ENCODE measurements at regions not wholly inside any gene's neighbourhood (a gene's known extent, or its start where the extent isn't known, plus 50 kb on each side); places are given as distances from the start of the nearest gene placed in this dataset.
"Not testable (repeated sequence)": the region's sequence is repeated elsewhere in the genome, so short reads cannot be mapped to it uniquely, and the experiment has no call there.

- DNase-seq, result no peak
- H3K36me3 Mint-ChIP-seq (ENCODE audit: low read depth), result no peaks in the 10 kb centered on the region
- H3K9me3 Mint-ChIP-seq, result peaks cover 14% of the 10 kb centered on the region
- H3K27ac Mint-ChIP-seq, result no peak overlapping the region
- H3K4me3 Mint-ChIP-seq, result no peak overlapping the region
- TF ChIP-seq, protein P1, sequence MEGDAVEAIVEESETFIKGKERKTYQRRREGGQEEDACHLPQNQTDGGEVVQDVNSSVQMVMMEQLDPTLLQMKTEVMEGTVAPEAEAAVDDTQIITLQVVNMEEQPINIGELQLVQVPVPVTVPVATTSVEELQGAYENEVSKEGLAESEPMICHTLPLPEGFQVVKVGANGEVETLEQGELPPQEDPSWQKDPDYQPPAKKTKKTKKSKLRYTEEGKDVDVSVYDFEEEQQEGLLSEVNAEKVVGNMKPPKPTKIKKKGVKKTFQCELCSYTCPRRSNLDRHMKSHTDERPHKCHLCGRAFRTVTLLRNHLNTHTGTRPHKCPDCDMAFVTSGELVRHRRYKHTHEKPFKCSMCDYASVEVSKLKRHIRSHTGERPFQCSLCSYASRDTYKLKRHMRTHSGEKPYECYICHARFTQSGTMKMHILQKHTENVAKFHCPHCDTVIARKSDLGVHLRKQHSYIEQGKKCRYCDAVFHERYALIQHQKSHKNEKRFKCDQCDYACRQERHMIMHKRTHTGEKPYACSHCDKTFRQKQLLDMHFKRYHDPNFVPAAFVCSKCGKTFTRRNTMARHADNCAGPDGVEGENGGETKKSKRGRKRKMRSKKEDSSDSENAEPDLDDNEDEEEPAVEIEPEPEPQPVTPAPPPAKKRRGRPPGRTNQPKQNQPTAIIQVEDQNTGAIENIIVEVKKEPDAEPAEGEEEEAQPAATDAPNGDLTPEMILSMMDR (IDR thresholded peaks at IDR 0.05), result no peak
- H3K4me1 Mint-ChIP-seq (ENCODE audit: low read depth), result no peaks in the 10 kb centered on the region
- no peaks in the 10 kb centered on the region for H3K27me3 Mint-ChIP-seq (ENCODE audit: insufficient read depth)
These were observed 579.7 kb upstream of the ARID1B start for GRCh38 chr6:156197513-156197912.

DNA sequence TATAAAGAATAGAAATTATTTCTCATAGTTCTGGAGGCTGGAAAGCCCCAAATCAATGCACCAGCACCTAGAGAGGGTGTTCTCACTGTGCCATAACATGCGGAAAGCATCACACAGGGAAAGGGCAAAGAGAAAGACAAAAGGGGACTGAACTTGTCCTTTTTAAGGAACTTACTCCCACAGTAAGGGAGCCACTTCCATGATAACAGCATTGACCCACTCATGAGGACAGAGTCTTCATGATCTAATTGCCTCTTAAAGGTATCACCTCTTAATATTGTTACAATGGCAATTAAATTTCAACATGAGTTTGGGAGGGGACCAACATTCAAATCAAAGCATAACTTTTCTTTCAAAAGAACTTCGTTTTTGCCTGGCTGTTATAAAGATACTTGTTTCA lies 582.2 kb upstream of the ARID1B start:
- no peak for DNase-seq
- no peaks in the 10 kb centered on the region for H3K4me1 Mint-ChIP-seq (ENCODE audit: low read depth)
- peaks cover 14% of the 10 kb centered on the region for H3K9me3 Mint-ChIP-seq
- H3K27me3 Mint-ChIP-seq (ENCODE audit: insufficient read depth), result no peaks in the 10 kb centered on the region
- no peak overlapping the region for H3K27ac Mint-ChIP-seq
- H3K4me3 Mint-ChIP-seq, result no peak overlapping the region
- H3K36me3 Mint-ChIP-seq (ENCODE audit: low read depth), result no peaks in the 10 kb centered on the region
- TF ChIP-seq, protein P1 (IDR thresholded peaks at IDR 0.05), result no peak

DNA sequence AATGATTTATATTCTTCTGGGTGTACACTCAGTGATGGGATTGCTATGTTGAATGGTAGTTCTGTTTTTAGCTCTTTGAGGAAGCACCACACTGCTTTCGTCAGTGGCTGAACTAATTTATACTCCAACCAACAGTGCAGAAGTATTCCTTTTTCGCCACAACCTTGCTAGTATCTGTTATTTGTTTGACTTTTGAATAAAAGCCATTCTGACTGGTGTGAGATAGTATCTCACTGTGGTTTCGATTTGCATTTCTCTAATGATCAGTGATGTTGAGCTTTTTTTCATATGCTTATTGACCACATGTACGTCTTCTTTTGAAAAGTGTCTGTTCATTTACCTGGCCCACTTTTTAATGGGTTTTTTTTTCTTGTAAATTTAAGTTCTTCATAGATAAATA lies 583.8 kb upstream of the ARID1B start:
- Mint-ChIP-seq H3K36me3 (ENCODE audit: low read depth) (no peaks in the 10 kb centered on the region), H3K4me3 (no peak overlapping the region), H3K27ac (no peak overlapping the region), H3K9me3 (peaks cover 10% of the 10 kb centered on the region), H3K27me3 (ENCODE audit: insufficient read depth) (no peaks in the 10 kb centered on the region), H3K4me1 (ENCODE audit: low read depth) (no peaks in the 10 kb centered on the region)
- TF ChIP-seq, protein P1 (IDR thresholded peaks at IDR 0.05), result no peak
- DNase-seq, result no peak

- no peak for DNase-seq
- Mint-ChIP-seq H3K4me3 (no peak overlapping the region), H3K4me1 (ENCODE audit: low read depth) (no peaks in the 10 kb centered on the region), H3K36me3 (ENCODE audit: low read depth) (no peaks in the 10 kb centered on the region), H3K27ac (no peak overlapping the region), H3K27me3 (ENCODE audit: insufficient read depth) (no peaks in the 10 kb centered on the region), H3K9me3 (peaks cover 10% of the 10 kb centered on the region)
- TF ChIP-seq, protein P1 (IDR thresholded peaks at IDR 0.05), result no peak
These were observed 585.3 kb upstream of the ARID1B start for GRCh38 chr6:156191895-156192294.

GRCh38 chr6:156191390-156191789 lies 585.8 kb upstream of the ARID1B start:
- DNase-seq; H3K4me1 Mint-ChIP-seq (ENCODE audit: low read depth); H3K36me3 Mint-ChIP-seq (ENCODE audit: low read depth); H3K27me3 Mint-ChIP-seq (ENCODE audit: insufficient read depth); H3K9me3 Mint-ChIP-seq; H3K27ac Mint-ChIP-seq; H3K4me3 Mint-ChIP-seq: not testable (repeated sequence)

DNA sequence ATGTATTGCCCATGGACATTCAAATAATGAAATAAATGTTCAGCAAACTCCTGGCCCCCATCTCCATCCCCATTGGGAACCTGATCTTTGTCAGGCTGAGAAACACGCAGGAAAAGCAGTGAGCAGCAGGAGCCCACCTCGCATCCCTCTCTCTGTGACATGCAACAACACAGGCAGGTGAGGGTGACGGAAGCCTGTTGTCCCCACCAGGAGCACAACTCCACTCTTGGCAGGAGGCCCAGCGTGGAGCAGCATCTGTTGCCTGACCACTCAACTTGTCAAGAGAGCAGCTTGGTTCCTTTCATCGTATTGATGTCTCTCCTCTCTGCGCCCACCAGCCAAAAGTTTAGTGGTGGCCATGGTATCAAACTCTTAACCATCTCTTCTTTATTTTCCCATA lies 586.9 kb upstream of the ARID1B start:
- TF ChIP-seq, protein P1 (IDR thresholded peaks at IDR 0.05), result no peak
- no peak for DNase-seq
- peaks cover 10% of the 10 kb centered on the region for H3K9me3 Mint-ChIP-seq
- H3K36me3 Mint-ChIP-seq (ENCODE audit: low read depth), result no peaks in the 10 kb centered on the region
- no peaks in the 10 kb centered on the region for H3K4me1 Mint-ChIP-seq (ENCODE audit: low read depth)
- H3K4me3 Mint-ChIP-seq, result no peak overlapping the region
- no peak overlapping the region for H3K27ac Mint-ChIP-seq
- H3K27me3 Mint-ChIP-seq (ENCODE audit: insufficient read depth), result no peaks in the 10 kb centered on the region

All from HFFc6 (cell line).